OCI-LY3 (cell line): ENCODE measurements at regions not wholly inside any gene's neighbourhood (a gene's known extent, or its start where the extent isn't known, plus 50 kb on each side); places are given as distances from the start of the nearest gene placed in this dataset.

ENCODE experiments used
- H2AFZ ChIP-seq: fragments of 200-600, 300-600 bp; shearing (Covaris generic); 2 replicates; pipeline ENCODE4 v1.6.0; 2014; ENCODE audit warnings: antibody characterized with exemption, low read depth, low read length
- H3K27ac ChIP-seq: fragments of 200-600, 300-600 bp; sonication (generic); 2 replicates; pipeline ENCODE4 v1.5.1; 2014; ENCODE audit warnings: mild to moderate bottlenecking, low read length, moderate library complexity, mixed read lengths
- H3K27me3 ChIP-seq: fragments of 200-600, 300-600 bp; sonication (generic); 2 replicates; pipeline ENCODE4 v1.6.1; 2014; ENCODE audit warnings: low read depth, low read length, mixed read lengths
- H3K36me3 ChIP-seq: fragments of 200-600, 300-600 bp; sonication (generic); replicated peaks from 2 replicates; pipeline ENCODE3; 2014; ENCODE audit warnings: low read depth, low read length, mixed read lengths
- H3K4me1 ChIP-seq: fragments of 300-600, 200-600 bp; sonication (generic); 2 replicates; pipeline ENCODE4 v1.6.1; 2014; ENCODE audit warnings: low read length, mixed read lengths
- H3K4me2 ChIP-seq: fragments of 200-600, 300-600 bp; sonication (generic); 2 replicates; pipeline ENCODE4 v1.6.1; 2014; ENCODE audit warnings: low read length, mixed read lengths
- H3K4me3 ChIP-seq: fragments of 300-600, 200-600 bp; sonication (generic); 2 replicates; pipeline ENCODE4 v1.5.1; 2014; ENCODE audit warnings: antibody characterized with exemption, mild to moderate bottlenecking, low read length, moderate library complexity
- H3K79me2 ChIP-seq: fragments of 300-600, 200-600 bp; shearing (Covaris generic); 2 replicates; pipeline ENCODE4 v1.6.1; 2014; ENCODE audit warnings: mild to moderate bottlenecking, low read length, mixed read lengths
- H3K9ac ChIP-seq: fragments of 300-600, 200-600 bp; shearing (Covaris generic); 2 replicates; pipeline ENCODE4 v1.6.0; 2014; ENCODE audit warnings: mild to moderate bottlenecking, low read length, moderate library complexity
- H3K9me3 ChIP-seq: fragments of 200-600, 300-600 bp; shearing (Covaris generic); 2 replicates; pipeline ENCODE4 v1.6.1; 2014; ENCODE audit warnings: low read length, mixed read lengths; ENCODE audit not compliant: insufficient read depth
- H4K20me1 ChIP-seq: fragments of 200-600, 300-600 bp; sonication (generic); 2 replicates; pipeline ENCODE4 v1.6.1; 2016; ENCODE audit warnings: low read length, mixed read lengths; ENCODE audit not compliant: insufficient read depth
- CTCF ChIP-seq: fragments of 200-600, 300-600 bp; sonication (generic); IDR thresholded peaks from 2 replicates; pipeline ENCODE4 v1.5.1; 2014; ENCODE audit warnings: antibody characterized with exemption, low read length, low read depth
- EZH2phosphoT487 ChIP-seq: fragments of 200-600 bp; shearing (Covaris generic); IDR thresholded peaks from 2 replicates; pipeline ENCODE4 v1.6.1; 2018; ENCODE audit warnings: antibody characterized with exemption, mixed run types, low read depth

DNA sequence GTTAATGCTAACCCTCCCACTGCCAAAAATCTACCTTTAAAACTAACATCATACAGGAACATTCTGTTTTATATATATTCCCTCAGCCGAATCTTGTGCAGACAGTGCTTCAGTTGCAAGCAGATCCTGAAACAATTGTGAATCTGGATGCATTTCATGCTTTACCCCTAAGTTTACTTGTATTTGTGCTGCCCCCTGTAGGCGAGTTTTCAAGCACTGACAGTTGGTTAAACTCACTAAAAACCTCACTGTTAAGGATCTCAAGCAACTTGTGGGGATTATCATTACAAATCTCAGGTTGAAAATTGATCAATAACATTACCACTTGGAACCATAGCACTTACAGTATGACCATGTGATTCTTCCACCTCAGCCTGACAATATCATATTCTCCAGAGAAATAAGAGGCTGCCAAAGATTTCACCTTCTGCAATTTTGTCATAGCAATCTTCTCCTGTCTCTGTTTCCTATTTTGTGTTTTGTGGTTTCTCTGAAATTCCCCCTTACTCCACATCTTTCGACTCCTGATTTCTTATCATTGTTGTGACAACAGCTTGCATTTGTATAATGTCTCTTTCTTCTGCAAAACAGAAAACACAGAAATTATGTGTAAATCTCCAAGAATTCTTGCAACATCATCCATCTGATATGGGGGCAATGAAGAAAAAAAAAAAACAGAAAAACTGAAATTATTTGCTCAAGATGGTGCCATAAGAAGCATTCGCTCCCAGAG lies 354.6 kb upstream of the SETBP1 start:
- Histone ChIP-seq H4K20me1 (no peaks in the 10 kb centered on the region), H3K27me3 (no peaks in the 10 kb centered on the region), H3K4me1 (peaks cover 4% of the 10 kb centered on the region; the same call in 1 of the 2 replicates), H3K9me3 (no peaks in the 10 kb centered on the region), H2AFZ (no peak overlapping the region), H3K9ac (no peak overlapping the region), H3K27ac (no peak overlapping the region), H3K79me2 (no peaks in the 10 kb centered on the region), H3K4me3 (no peak overlapping the region), H3K36me3 (no peaks in the 10 kb centered on the region), H3K4me2 (no peak overlapping the region)
- peak; percentile 99 for TF ChIP-seq CTCF
- no peak for TF ChIP-seq EZH2phosphoT487

GRCh38 chr18:44331656-44332570 lies 348.8 kb upstream of the SETBP1 start:
- Histone ChIP-seq H3K9me3 (no peaks in the 10 kb centered on the region), H2AFZ (no peak overlapping the region), H3K27me3 (no peaks in the 10 kb centered on the region), H3K4me3 (no peak overlapping the region), H3K27ac (no peak overlapping the region), H3K9ac (no peak overlapping the region), H3K79me2 (no peaks in the 10 kb centered on the region), H3K4me1 (no peaks in the 10 kb centered on the region), H4K20me1 (no peaks in the 10 kb centered on the region), H3K36me3 (no peaks in the 10 kb centered on the region), H3K4me2 (no peak overlapping the region)
- no peak for TF ChIP-seq EZH2phosphoT487
- no peak for TF ChIP-seq CTCF

- H3K9ac ChIP-seq, result no peak overlapping the region
- no peaks in the 10 kb centered on the region for H3K79me2 ChIP-seq
- no peaks in the 10 kb centered on the region for H3K9me3 ChIP-seq
- H3K4me2 ChIP-seq, result no peak overlapping the region
- H3K36me3 ChIP-seq, result peaks cover 3% of the 10 kb centered on the region
- TF ChIP-seq EZH2phosphoT487, result no peak
- no peak for TF ChIP-seq CTCF
- no peak overlapping the region for H3K27ac ChIP-seq
- no peaks in the 10 kb centered on the region for H3K4me1 ChIP-seq
- no peak overlapping the region for H2AFZ ChIP-seq
- no peaks in the 10 kb centered on the region for H3K27me3 ChIP-seq
- no peak overlapping the region for H3K4me3 ChIP-seq
- H4K20me1 ChIP-seq, result no peaks in the 10 kb centered on the region
Observed at GRCh38 chr18:44341759-44342158, 338.9 kb upstream of the SETBP1 start.

GRCh38 chr18:44342162-44342561 lies 338.5 kb upstream of the SETBP1 start:
- H3K27me3 ChIP-seq, result no peaks in the 10 kb centered on the region
- H3K9me3 ChIP-seq, result no peaks in the 10 kb centered on the region
- no peak overlapping the region for H3K4me2 ChIP-seq
- no peak overlapping the region for H2AFZ ChIP-seq
- no peak overlapping the region for H3K4me3 ChIP-seq
- no peaks in the 10 kb centered on the region for H3K4me1 ChIP-seq
- H3K27ac ChIP-seq, result no peak overlapping the region
- H4K20me1 ChIP-seq, result no peaks in the 10 kb centered on the region
- no peaks in the 10 kb centered on the region for H3K79me2 ChIP-seq
- no peak for TF ChIP-seq CTCF
- TF ChIP-seq EZH2phosphoT487, result no peak
- no peak overlapping the region for H3K9ac ChIP-seq
- H3K36me3 ChIP-seq, result peaks cover 3% of the 10 kb centered on the region
